SK-N-SH (cell line): ENCODE measurements at regions not wholly inside any gene's neighbourhood (a gene's known extent, or its start where the extent isn't known, plus 50 kb on each side); places are given as distances from the start of the nearest gene placed in this dataset.

ENCODE experiments used
- CTCF ChIA-PET: fragments of 300-600, 350-600 bp; formaldehyde crosslinking; extraction: SDS; loops from one replicate; lab custom pipeline; 2021; lab: Yijun Ruan, JAX
- POLR2A ChIA-PET: fragments of 350-600 bp; sonication (Branson Sonifier 250); formaldehyde crosslinking; extraction: SDS; loops from one replicate; lab custom pipeline; 2020; ENCODE audit warnings: antibody characterized with exemption, inconsistent platforms; lab: Yijun Ruan, JAX
- DNase-seq: peaks from one replicate; pipeline ENCODE4 v3.0.0; 2012
- H2AFZ ChIP-seq: fragments of 200-600 bp; sonication (generic); 2 replicates; pipeline ENCODE4 v1.8.1; 2016; ENCODE audit warnings: antibody characterized with exemption, mild to moderate bottlenecking, low read depth
- H3F3A ChIP-seq: fragments of 200-600 bp; sonication (generic); replicated peaks from 2 replicates; pipeline ENCODE3; 2016; ENCODE audit warnings: antibody characterized with exemption, mild to moderate bottlenecking; ENCODE audit not compliant: insufficient read depth
- H3K27ac ChIP-seq, 2 experiments: fragments of 200-500 bp in 1 of 2; fragments of 200-600 bp in 1 of 2; sonication (Bioruptor generic) in 1 of 2; sonication (generic), shearing (Covaris generic) in 1 of 2; 2 replicates each; pipeline versions ENCODE4 v1.5.1 to v1.6.1; 2014 to 2016; ENCODE audit warnings: low read depth in 2 of 2, inconsistent platforms in 1 of 2, low read length in 1 of 2, mild to moderate bottlenecking in 1 of 2, mixed read lengths in 1 of 2
- H3K27me3 ChIP-seq: fragments of 200-600 bp; sonication (generic), shearing (Covaris generic); 2 replicates; pipeline ENCODE4 v1.6.1; 2016; ENCODE audit warnings: mixed run types; ENCODE audit not compliant: insufficient read depth
- H3K36me3 ChIP-seq, 2 experiments: fragments of 200-500 bp in 1 of 2; fragments of 200-600 bp in 1 of 2; sonication (Bioruptor generic) in 1 of 2; sonication (generic) in 1 of 2; replicated peaks in 1 of 2; 2 replicates each; pipeline versions ENCODE3 to v1.5.1; 2014 to 2016; ENCODE audit warnings: low read length in 1 of 2, mild to moderate bottlenecking in 1 of 2; ENCODE audit not compliant: insufficient read depth in 2 of 2, control insufficient read depth in 1 of 2
- H3K4me1 ChIP-seq, 2 experiments: fragments of 200-500 bp in 1 of 2; fragments of 200-600 bp in 1 of 2; sonication (Bioruptor generic) in 1 of 2; sonication (generic), shearing (Covaris generic) in 1 of 2; 2 replicates each; pipeline versions ENCODE4 v1.5.1 to v1.6.1; 2014 to 2016; ENCODE audit warnings: low read depth in 1 of 2, low read length in 1 of 2, mixed run types in 1 of 2; ENCODE audit not compliant: insufficient read depth in 2 of 2, control insufficient read depth in 1 of 2
- H3K4me2 ChIP-seq: fragments of 200-600 bp; sonication (generic), shearing (Covaris generic); 2 replicates; pipeline ENCODE4 v1.6.1; 2017; ENCODE audit warnings: mixed run types
- H3K4me3 ChIP-seq, 2 experiments: fragments of 200-500 bp in 1 of 2; fragments of 200-600 bp in 1 of 2; sonication (Bioruptor generic) in 1 of 2; sonication (generic), shearing (Covaris generic) in 1 of 2; 2 replicates each; pipeline versions ENCODE4 v1.5.1 to v1.8.1; 2014 to 2016; ENCODE audit warnings: low read depth in 2 of 2, inconsistent platforms in 1 of 2, low read length in 1 of 2, mild to moderate bottlenecking in 1 of 2, mixed read lengths in 1 of 2, moderate library complexity in 1 of 2
- H3K79me2 ChIP-seq: fragments of 200-600 bp; sonication (generic); 2 replicates; pipeline ENCODE4 v1.8.1; 2017; ENCODE audit warnings: mild to moderate bottlenecking; ENCODE audit not compliant: insufficient read depth
- H3K9ac ChIP-seq: fragments of 200-600 bp; sonication (generic); 2 replicates; pipeline ENCODE4 v1.6.1; 2017; ENCODE audit warnings: mixed run types
- H3K9me2 ChIP-seq: fragments of 200-600 bp; sonication (generic); 2 replicates; pipeline ENCODE4 v1.6.1; 2017; ENCODE audit warnings: mixed run types
- H3K9me3 ChIP-seq: fragments of 200-600 bp; sonication (generic); 2 replicates; pipeline ENCODE4 v1.6.1; 2017; ENCODE audit warnings: mixed run types, mild to moderate bottlenecking, moderate library complexity
- H4K20me1 ChIP-seq: fragments of 200-600 bp; sonication (generic); 2 replicates; pipeline ENCODE4 v1.6.1; 2017; ENCODE audit warnings: mild to moderate bottlenecking, mixed run types; ENCODE audit not compliant: insufficient read depth
- CHD2 ChIP-seq: fragments of 150-350 bp; IDR thresholded peaks from 2 replicates; pipeline ENCODE4 v1.6.1; 2018; ENCODE audit warnings: low read length; ENCODE audit not compliant: partially characterized antibody
- CTCF ChIP-seq: fragments of 200-600 bp; sonication (generic); IDR thresholded peaks from 2 replicates; pipeline ENCODE4 v1.6.1; 2017; ENCODE audit warnings: antibody characterized with exemption, mild to moderate bottlenecking, moderate library complexity
- ELF1 ChIP-seq: IDR thresholded peaks from 2 replicates; pipeline ENCODE4 v1.4.0; 2012
- EP300 ChIP-seq, 2 experiments: IDR thresholded peaks; 2 replicates each; pipeline versions ENCODE4 v1.4.0 to v1.6.1; 2012; ENCODE audit warnings: borderline replicate concordance in 1 of 2, low read depth in 1 of 2, low read length in 1 of 2
- FOXM1 ChIP-seq: IDR thresholded peaks from 2 replicates; pipeline ENCODE4 v1.4.0; 2012; ENCODE audit warnings: low read depth, mild to moderate bottlenecking
- GABPA ChIP-seq: IDR thresholded peaks from 2 replicates; pipeline ENCODE4 v1.4.0; 2012; ENCODE audit warnings: low read depth, mild to moderate bottlenecking
- GATA2 ChIP-seq: sonication (generic); formaldehyde crosslinking; IDR thresholded peaks from 2 replicates; pipeline ENCODE4 v1.5.0; 2020; ENCODE audit warnings: mild to moderate bottlenecking, missing genetic modification reagents
- IRF3 ChIP-seq: fragments of 150-350 bp; IDR thresholded peaks from 2 replicates; pipeline ENCODE4 v1.6.1; 2016; ENCODE audit warnings: mild to moderate bottlenecking, low read depth, low read length
- NRF1 ChIP-seq: IDR thresholded peaks from 2 replicates; pipeline ENCODE4 v1.6.1; 2012; ENCODE audit warnings: low read depth, mild to moderate bottlenecking, low read length
- PBX3 ChIP-seq: IDR thresholded peaks from 2 replicates; pipeline ENCODE4; 2012
- POLR2AphosphoS5 ChIP-seq: IDR thresholded peaks from 2 replicates; pipeline ENCODE4 v1.6.1; 2012; ENCODE audit warnings: low read depth, low read length
- RAD21 ChIP-seq: IDR thresholded peaks from 2 replicates; pipeline ENCODE4 v1.6.1; 2012; ENCODE audit warnings: mild to moderate bottlenecking, low read length
- RCOR1 ChIP-seq: fragments of 150-350 bp; IDR thresholded peaks from 2 replicates; pipeline ENCODE4 v1.6.1; 2017; ENCODE audit warnings: antibody characterized with exemption, low read length
- REST ChIP-seq: IDR thresholded peaks from 2 replicates; pipeline ENCODE4 v1.6.1; 2012; ENCODE audit warnings: mild to moderate bottlenecking, low read depth, low read length, moderate library complexity
- RFX5 ChIP-seq: IDR thresholded peaks from 2 replicates; pipeline ENCODE4 v1.6.1; 2012; ENCODE audit warnings: mild to moderate bottlenecking, improper control_type of control experiment, low read length
- RXRA ChIP-seq: IDR thresholded peaks from 2 replicates; pipeline ENCODE4 v1.4.0; 2012; ENCODE audit warnings: low read depth, mild to moderate bottlenecking, borderline replicate concordance
- SIN3A ChIP-seq: IDR thresholded peaks from 2 replicates; pipeline ENCODE4 v1.6.1; 2012; ENCODE audit warnings: low read depth, mild to moderate bottlenecking, low read length, moderate library complexity, borderline replicate concordance
- TAF1 ChIP-seq: IDR thresholded peaks from 2 replicates; pipeline ENCODE4 v1.6.1; 2012; ENCODE audit warnings: low read depth, mild to moderate bottlenecking, low read length, moderate library complexity, borderline replicate concordance
- TCF12 ChIP-seq: IDR thresholded peaks from 2 replicates; pipeline ENCODE4 v1.4.0; 2012
- TEAD4 ChIP-seq: IDR thresholded peaks from 2 replicates; pipeline ENCODE4 v1.4.0; 2012; ENCODE audit warnings: mild to moderate bottlenecking, borderline replicate concordance; ENCODE audit not compliant: insufficient read depth
- WGBS: methylation state at CpG from one replicate; pipeline ENCODE4 v1.1.6; 2017; ENCODE audit warnings: low lambda C conversion rate; 5-methylcytosine and 5-hydroxymethylcytosine counted together

- Histone ChIP-seq H4K20me1 (no peaks in the 10 kb centered on the region), H3K9me2 (no peaks in the 10 kb centered on the region), H3K9me3 (no peaks in the 10 kb centered on the region), H3K36me3 (no peaks in the 10 kb centered on the region), H3K4me1 (no peaks in the 10 kb centered on the region), H2AFZ (no peak overlapping the region), H3F3A (no peaks in the 10 kb centered on the region), H3K9ac (no peak overlapping the region), H3K79me2 (no peaks in the 10 kb centered on the region), H3K4me3 (no peak overlapping the region), H3K27ac (no peak overlapping the region), H3K4me2 (no peak overlapping the region), H3K27me3 (0 out of 2 replicates have a peak, but pooled peaks cover 10% of the 10 kb centered on the region)
- ChIA-PET CTCF (interaction anchor here (1.3 to 1.6 kb wide), 2 partner anchors 10 to 24 kb away, joined by 4 read pairs; no protein-coding TSS in a partner anchor), POLR2A (no interaction called here)
- TF ChIP-seq TAF1 (no peak), CTCF (no peak)
- no peak for DNase-seq
- 7% methylated on average over 5 of the region's 5 CpGs for WGBS
Observed at GRCh38 chr6:131510094-131510493, 62.9 kb upstream of the ARG1 start.

GRCh38 chr6:131510591-131510990 lies 62.4 kb upstream of the ARG1 start:
- Histone ChIP-seq H3K79me2 (no peaks in the 10 kb centered on the region), H3K4me3 (no peak overlapping the region), H3K4me2 (no peak overlapping the region), H2AFZ (no peak overlapping the region), H4K20me1 (no peaks in the 10 kb centered on the region), H3K36me3 (no peaks in the 10 kb centered on the region), H3K4me1 (no peaks in the 10 kb centered on the region), H3K9ac (no peak overlapping the region), H3K27me3 (0 out of 2 replicates have a peak, but pooled peaks cover 10% of the 10 kb centered on the region), H3K27ac (no peak overlapping the region), H3K9me3 (no peaks in the 10 kb centered on the region), H3K9me2 (no peaks in the 10 kb centered on the region), H3F3A (no peaks in the 10 kb centered on the region)
- TF ChIP-seq CHD2 = no peak
- no peak for TF ChIP-seq IRF3
- no peak for TF ChIP-seq RAD21
- no peak for TF ChIP-seq PBX3
- TF ChIP-seq TCF12 = no peak
- TF ChIP-seq FOXM1 = no peak
- TF ChIP-seq GABPA = no peak
- no peak for TF ChIP-seq ELF1
- TF ChIP-seq RXRA = no peak
- TF ChIP-seq EP300 (IDR thresholded peaks at IDR 0.05; ENCODE audit: borderline replicate concordance in 1 of 2, low read depth in 1 of 2, low read length in 1 of 2) = no peak
- TF ChIP-seq TEAD4 = no peak
- TF ChIP-seq GATA2 = no peak
- no peak for TF ChIP-seq POLR2AphosphoS5
- no peak for TF ChIP-seq REST
- no peak for TF ChIP-seq SIN3A
- TF ChIP-seq NRF1 = no peak
- TF ChIP-seq TAF1 = no peak
- TF ChIP-seq RFX5 = no peak
- no peak for TF ChIP-seq RCOR1
- ChIA-PET CTCF (interaction anchor here (1.3 to 1.6 kb wide), 2 partner anchors 9 to 23 kb away, joined by 4 read pairs; no protein-coding TSS in a partner anchor), POLR2A (no interaction called here)
- DNase-seq = no peak
